Ishikawa (cell line): ENCODE measurements at regions not wholly inside any gene's neighbourhood (a gene's known extent, or its start where the extent isn't known, plus 50 kb on each side); places are given as distances from the start of the nearest gene placed in this dataset.

Experiments
- CEBPB ChIP-seq: IDR thresholded peaks from 2 replicates; pipeline ENCODE4 v1.6.1; 2012
- CREB1 ChIP-seq: IDR thresholded peaks from 2 replicates; pipeline ENCODE4 v1.6.1; 2012; ENCODE audit warnings: low read depth
- EGR1 ChIP-seq: IDR thresholded peaks from 2 replicates; pipeline ENCODE4 v1.6.1; 2012
- EP300 ChIP-seq: IDR thresholded peaks from 2 replicates; pipeline ENCODE4 v1.6.1; 2012; ENCODE audit warnings: borderline replicate concordance
- FOXM1 ChIP-seq: IDR thresholded peaks from 2 replicates; pipeline ENCODE4 v1.6.1; 2012; ENCODE audit warnings: low read depth, borderline replicate concordance
- MAX ChIP-seq: IDR thresholded peaks from 2 replicates; pipeline ENCODE4 v1.6.1; 2012
- NFIC ChIP-seq: IDR thresholded peaks from 2 replicates; pipeline ENCODE4 v1.6.1; 2012
- RAD21 ChIP-seq: IDR thresholded peaks from 2 replicates; pipeline ENCODE4 v1.6.1; 2012; ENCODE audit warnings: low read depth
- REST ChIP-seq: IDR thresholded peaks from 2 replicates; pipeline ENCODE4 v1.6.1; 2012; ENCODE audit warnings: low read depth, mild to moderate bottlenecking
- TAF1 ChIP-seq: IDR thresholded peaks from 2 replicates; pipeline ENCODE4 v1.6.1; 2012; ENCODE audit warnings: low read depth, mild to moderate bottlenecking
- TCF12 ChIP-seq: IDR thresholded peaks from 2 replicates; pipeline ENCODE4 v1.6.1; 2012; ENCODE audit warnings: low read depth
- TEAD4 ChIP-seq: IDR thresholded peaks from 2 replicates; pipeline ENCODE4 v1.6.1; 2012
- YY1 ChIP-seq: IDR thresholded peaks from 2 replicates; pipeline ENCODE4 v1.6.1; 2012; ENCODE audit warnings: low read depth
- ZBTB7A ChIP-seq: IDR thresholded peaks from 2 replicates; pipeline ENCODE4 v1.6.1; 2012; ENCODE audit warnings: low read depth
- TF ChIP-seq, protein P1 (sequence below): IDR thresholded peaks from 2 replicates; pipeline ENCODE4 v1.6.1; 2012

DNA sequence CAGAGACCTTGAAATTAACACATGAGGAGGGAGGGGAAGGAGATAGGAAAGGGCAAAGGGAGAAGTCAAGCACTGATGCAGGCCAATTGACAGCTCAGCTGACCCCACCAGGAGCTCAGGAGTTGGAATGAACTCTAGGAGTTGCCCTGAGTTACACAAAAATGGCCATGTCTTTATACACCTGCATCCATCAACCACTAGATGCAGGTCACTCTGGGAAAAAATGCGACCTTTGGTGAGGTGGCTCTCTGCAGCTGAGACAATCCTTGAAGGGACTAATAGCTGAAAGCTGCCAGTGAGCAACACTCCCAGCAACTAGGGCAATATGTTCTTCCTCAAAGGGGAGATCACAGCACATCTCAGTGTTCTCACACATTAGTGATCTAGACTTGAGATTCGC, 222.8 kb downstream of the RBM26 start:
- TF ChIP-seq FOXM1 (no peak), REST (no peak), TCF12 (no peak), TEAD4 (no peak), RAD21 (no peak), MAX (no peak), NFIC (no peak), ZBTB7A (no peak), TAF1 (no peak), CEBPB (no peak), CREB1 (no peak), YY1 (no peak), EGR1 (no peak)
- TF ChIP-seq, protein P1, sequence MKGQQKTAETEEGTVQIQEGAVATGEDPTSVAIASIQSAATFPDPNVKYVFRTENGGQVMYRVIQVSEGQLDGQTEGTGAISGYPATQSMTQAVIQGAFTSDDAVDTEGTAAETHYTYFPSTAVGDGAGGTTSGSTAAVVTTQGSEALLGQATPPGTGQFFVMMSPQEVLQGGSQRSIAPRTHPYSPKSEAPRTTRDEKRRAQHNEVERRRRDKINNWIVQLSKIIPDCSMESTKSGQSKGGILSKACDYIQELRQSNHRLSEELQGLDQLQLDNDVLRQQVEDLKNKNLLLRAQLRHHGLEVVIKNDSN: no peak

DNA sequence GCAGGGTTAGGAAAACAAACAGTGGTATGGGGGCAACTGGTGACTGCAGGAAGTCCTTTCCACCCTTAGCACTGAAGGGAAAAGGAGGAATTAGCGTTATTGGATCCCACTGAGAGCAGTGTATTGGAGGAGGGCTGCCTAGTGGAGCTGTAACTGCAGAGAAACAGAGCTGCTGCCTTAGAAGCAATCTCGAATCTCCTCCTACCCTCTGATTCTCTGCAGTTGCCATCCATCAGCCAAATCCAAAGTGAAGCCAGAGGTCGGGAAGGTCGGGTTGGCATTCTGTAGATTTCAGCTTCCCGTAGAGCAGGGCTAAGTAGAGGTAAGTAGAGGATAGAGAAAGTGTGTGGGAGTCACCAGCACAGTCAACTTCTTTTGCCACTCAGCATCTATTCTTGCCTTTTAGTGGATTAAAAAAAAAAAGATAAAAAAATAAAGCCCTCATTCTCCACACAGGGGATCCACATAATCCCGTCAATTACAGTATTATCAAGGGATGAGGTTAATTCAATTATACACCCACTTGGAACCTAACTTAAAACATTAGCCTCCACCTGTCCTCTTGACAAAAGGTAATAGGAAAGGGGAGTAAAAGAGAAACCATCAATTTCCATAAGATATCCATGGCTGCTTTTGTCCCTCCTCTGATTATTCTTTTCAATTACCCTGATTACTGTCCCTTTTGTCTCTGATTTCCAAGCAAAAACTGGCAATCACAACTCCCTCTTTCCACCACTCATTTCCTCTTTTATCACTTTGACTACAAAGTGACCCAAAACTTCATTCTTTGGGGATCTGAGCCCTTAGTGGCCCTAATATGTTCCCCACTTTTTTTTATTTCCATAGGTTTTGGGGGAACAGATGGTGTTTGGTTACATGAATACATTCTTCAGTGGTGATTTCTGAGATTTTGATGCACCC, 234.7 kb downstream of the RBM26 start:
- TF ChIP-seq EGR1: no peak
- no peak for TF ChIP-seq RAD21

- no peak for TF ChIP-seq TCF12
These were observed 245.2 kb downstream of the RBM26 start for GRCh38 chr13:79160818-79161217.

- no peak for TF ChIP-seq MAX
- no peak for TF ChIP-seq TCF12
- TF ChIP-seq FOXM1: no peak
- TF ChIP-seq NFIC: no peak
- no peak for TF ChIP-seq RAD21
- TF ChIP-seq, protein P1: no peak
- TF ChIP-seq ZBTB7A: no peak
- no peak for TF ChIP-seq TAF1
- TF ChIP-seq REST: no peak
These were observed 250.2 kb downstream of the RBM26 start for GRCh38 chr13:79155883-79156282.

DNA sequence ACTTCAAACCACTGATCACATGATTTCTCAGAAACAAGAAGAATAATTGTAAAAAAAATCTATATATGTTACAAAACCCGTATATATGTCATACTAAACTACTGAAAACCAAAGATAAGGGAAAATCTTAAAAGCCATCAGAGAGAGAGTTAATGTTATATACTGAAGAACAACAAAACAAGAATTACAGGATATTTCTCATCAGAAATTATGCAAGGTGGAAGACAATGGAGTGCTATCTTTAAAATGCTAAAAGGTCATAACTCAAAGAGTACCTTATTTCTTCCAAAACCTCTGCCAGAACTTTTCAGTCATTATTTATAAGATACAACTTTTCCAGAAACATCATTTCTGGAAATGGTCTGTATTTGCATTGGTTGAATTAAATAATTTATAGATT, 256.8 kb downstream of the RBM26 start:
- TF ChIP-seq ZBTB7A (no peak), TAF1 (no peak), CEBPB (no peak), NFIC (no peak), REST (no peak), TEAD4 (no peak), FOXM1 (no peak), CREB1 (no peak), TCF12 (no peak), EGR1 (no peak), RAD21 (no peak), MAX (no peak), YY1 (no peak), EP300 (no peak)
- TF ChIP-seq, protein P1: no peak
